Cardiac fibroblast (primary cell): ENCODE measurements at regions not wholly inside any gene's neighbourhood (a gene's known extent, or its start where the extent isn't known, plus 50 kb on each side); places are given as distances from the start of the nearest gene placed in this dataset.

Experiments
- DNase-seq, 2 donors: peaks; one replicate each; pipeline versions ENCODE4 v3.0.0 to v3.0.0-alpha.2; 2010; ENCODE audit warnings: low read depth in 2 of 2
- H3K4me3 ChIP-seq, 2 donors: replicated peaks in 1 of 2; 1 replicate in 1 of 2; 2 replicates in 1 of 2; pipeline ENCODE4 v1.5.1; 2011; ENCODE audit warnings: low read depth in 2 of 2, low read length in 2 of 2, mild to moderate bottlenecking in 2 of 2, moderate library complexity in 1 of 2
- CTCF ChIP-seq: IDR thresholded peaks from one replicate; pipeline ENCODE4 v1.5.1; 2011; ENCODE audit warnings: low read depth, mild to moderate bottlenecking, low read length, inconsistent platforms

- no peak overlapping the region for H3K4me3 ChIP-seq
- no peak for TF ChIP-seq CTCF
- DNase-seq = peak; percentile 1 to 3
Observed at GRCh38 chr1:87712261-87713010, 383.8 kb downstream of the LMO4 start.

DNA sequence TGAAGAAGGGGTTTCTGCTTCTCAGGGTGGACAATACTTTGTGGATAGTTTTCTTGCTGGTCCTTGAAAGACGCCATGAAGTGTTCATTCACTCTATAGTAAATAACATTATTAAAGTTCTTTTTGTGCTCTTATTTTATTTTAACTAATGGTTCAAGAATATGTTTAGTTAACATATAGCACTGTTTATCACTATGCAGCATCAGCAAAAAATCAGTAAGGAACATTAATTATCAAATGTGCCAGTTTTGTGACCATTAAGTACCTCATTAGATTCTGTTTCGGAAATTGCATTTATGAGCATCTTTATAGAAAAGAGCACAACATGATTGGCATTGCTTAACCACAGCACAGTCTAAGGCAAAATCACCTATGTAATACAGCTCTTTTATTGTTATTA is 385.6 kb downstream of the LMO4 start:
- no peak for DNase-seq
- H3K4me3 ChIP-seq = no peak overlapping the region
- TF ChIP-seq CTCF = no peak

GRCh38 chr1:87715052-87715451 is 386.4 kb downstream of the LMO4 start:
- H3K4me3 ChIP-seq = no peak overlapping the region
- DNase-seq = no peak
- TF ChIP-seq CTCF = no peak

DNA sequence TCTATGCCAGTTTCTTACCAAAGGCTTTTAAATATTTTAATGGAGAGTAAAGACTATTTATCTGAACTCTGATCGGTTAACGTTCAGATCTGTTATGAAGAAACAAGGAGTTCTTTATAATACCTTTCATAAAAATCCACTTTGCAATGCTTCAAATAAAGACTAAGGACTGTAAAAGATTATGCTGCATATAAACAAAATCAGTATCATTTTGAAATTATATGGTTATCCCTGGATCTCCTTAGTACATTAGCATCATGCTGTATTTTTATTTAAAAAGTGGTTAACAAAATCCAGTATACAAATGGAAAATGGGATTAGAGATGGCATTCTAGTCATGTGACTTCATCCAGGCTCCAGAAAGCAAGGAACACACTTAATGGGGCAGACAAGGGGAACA is 386.8 kb downstream of the LMO4 start:
- no peak for DNase-seq

DNA sequence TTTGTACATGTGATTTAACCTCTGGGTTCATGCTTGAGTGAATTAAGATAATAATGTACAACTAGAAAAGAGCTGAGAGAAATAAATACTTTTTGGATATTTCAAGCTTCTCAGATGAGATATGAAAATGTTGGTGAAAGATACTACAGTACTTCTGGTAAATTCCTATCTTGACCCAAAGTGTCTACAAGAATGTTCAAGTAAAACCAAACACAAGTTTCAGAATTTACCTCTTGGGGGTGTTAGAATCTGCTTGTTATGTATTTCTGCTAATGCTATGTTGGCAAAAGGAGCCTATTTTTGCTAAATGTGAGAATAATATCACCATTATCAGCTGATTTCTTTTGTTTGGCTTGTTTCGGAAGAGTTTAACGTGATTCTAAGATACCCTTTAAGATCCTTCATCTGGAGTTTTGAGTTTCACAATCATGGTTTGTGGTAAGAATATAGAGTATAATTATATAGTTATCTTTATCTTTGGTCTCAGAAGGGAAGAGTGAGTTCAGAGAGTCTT is 388.5 kb downstream of the LMO4 start:
- no peak for DNase-seq
- no peak for TF ChIP-seq CTCF
- H3K4me3 ChIP-seq = no peak overlapping the region

More for the DNA sequence above, 386.8 kb downstream of the LMO4 start:
- no peak overlapping the region for H3K4me3 ChIP-seq
- no peak for TF ChIP-seq CTCF

GRCh38 chr1:87718241-87718950 is 389.7 kb downstream of the LMO4 start:
- no peak overlapping the region for H3K4me3 ChIP-seq
- DNase-seq = no peak
- no peak for TF ChIP-seq CTCF
